Rectal smooth muscle tissue (tissue), 1 donor: ENCODE measurements at regions not wholly inside any gene's neighbourhood (a gene's known extent, or its start where the extent isn't known, plus 50 kb on each side); places are given as distances from the start of the nearest gene placed in this dataset.

Source experiments
- H3K27ac ChIP-seq: one replicate; pipeline ENCODE4 v1.7.0; 2013; ENCODE audit warnings: low read depth, low read length, inconsistent platforms
- H3K27me3 ChIP-seq: one replicate; pipeline ENCODE4 v1.7.0; 2013; ENCODE audit warnings: low read length; ENCODE audit not compliant: control insufficient read depth, insufficient read depth
- H3K36me3 ChIP-seq: one replicate; pipeline ENCODE4 v1.7.0; 2013; ENCODE audit warnings: low read length; ENCODE audit not compliant: control insufficient read depth, insufficient read depth
- H3K4me1 ChIP-seq: one replicate; pipeline ENCODE4 v1.7.0; 2013; ENCODE audit warnings: low read length; ENCODE audit not compliant: control insufficient read depth, insufficient read depth
- H3K4me3 ChIP-seq: one replicate; pipeline ENCODE4 v1.7.0; 2013; ENCODE audit warnings: low read length
- H3K9ac ChIP-seq: one replicate; pipeline ENCODE4 v1.7.0; 2013; ENCODE audit warnings: low read length

- H3K4me3 ChIP-seq = no peak overlapping the region
- H3K9ac ChIP-seq = no peak overlapping the region
- H3K27ac ChIP-seq = no peak overlapping the region
- no peaks in the 10 kb centered on the region for H3K27me3 ChIP-seq
- no peaks in the 10 kb centered on the region for H3K4me1 ChIP-seq
- no peaks in the 10 kb centered on the region for H3K36me3 ChIP-seq
These were observed 69.9 kb upstream of the ADARB2 start for GRCh38 chr10:1807196-1807595.

DNA sequence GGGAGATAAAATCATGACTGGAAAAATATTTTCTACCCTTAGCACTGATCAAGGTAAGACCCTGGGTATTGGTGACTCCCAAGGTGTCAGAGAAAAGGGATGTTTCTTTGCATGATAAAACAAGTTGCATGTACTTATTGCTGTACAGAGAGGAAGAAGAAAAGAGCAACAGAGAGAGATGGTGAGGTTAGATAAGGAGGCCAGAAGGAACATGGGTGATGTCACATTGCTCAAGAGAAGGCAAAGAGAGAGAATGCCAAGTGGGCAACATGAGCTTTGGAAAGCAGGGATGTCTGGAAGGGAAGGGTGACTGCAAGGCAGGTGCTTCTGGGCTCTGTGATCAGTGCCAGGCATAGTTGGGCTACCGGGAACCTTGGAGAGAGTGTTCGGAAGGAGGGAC is 65.1 kb upstream of the ADARB2 start:
- H3K27ac ChIP-seq = no peak overlapping the region
- no peaks in the 10 kb centered on the region for H3K27me3 ChIP-seq
- H3K4me3 ChIP-seq = no peak overlapping the region
- no peaks in the 10 kb centered on the region for H3K4me1 ChIP-seq
- no peaks in the 10 kb centered on the region for H3K36me3 ChIP-seq
- H3K9ac ChIP-seq = no peak overlapping the region

DNA sequence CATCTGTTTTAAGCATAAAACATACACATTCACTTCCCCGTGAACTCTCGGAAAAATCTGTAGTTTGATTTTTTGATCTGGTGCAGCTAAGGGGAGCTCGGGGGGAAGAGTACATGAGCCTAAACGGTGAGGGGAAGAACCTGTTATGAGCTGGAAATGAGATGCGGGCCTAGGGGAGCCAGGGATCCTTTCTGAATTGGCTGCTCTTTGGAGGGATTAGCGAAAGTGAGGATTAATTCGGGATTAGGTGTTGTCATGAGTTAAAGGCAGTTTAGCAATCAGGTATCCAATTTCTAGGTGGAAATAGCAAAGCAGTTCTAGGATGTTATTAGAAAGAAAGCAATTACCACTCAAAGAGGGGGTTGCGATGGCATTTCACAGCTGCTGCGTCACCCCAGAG is 51.1 kb upstream of the ADARB2 start:
- Histone ChIP-seq H3K27ac (no peak overlapping the region), H3K27me3 (no peaks in the 10 kb centered on the region), H3K9ac (no peak overlapping the region), H3K4me3 (no peak overlapping the region), H3K4me1 (no peaks in the 10 kb centered on the region), H3K36me3 (no peaks in the 10 kb centered on the region)
